ENCODE measurements at regions not wholly inside any gene's neighbourhood (a gene's known extent, or its start where the extent isn't known, plus 50 kb on each side); places are given as distances from the start of the nearest gene placed in this dataset.

DNA sequence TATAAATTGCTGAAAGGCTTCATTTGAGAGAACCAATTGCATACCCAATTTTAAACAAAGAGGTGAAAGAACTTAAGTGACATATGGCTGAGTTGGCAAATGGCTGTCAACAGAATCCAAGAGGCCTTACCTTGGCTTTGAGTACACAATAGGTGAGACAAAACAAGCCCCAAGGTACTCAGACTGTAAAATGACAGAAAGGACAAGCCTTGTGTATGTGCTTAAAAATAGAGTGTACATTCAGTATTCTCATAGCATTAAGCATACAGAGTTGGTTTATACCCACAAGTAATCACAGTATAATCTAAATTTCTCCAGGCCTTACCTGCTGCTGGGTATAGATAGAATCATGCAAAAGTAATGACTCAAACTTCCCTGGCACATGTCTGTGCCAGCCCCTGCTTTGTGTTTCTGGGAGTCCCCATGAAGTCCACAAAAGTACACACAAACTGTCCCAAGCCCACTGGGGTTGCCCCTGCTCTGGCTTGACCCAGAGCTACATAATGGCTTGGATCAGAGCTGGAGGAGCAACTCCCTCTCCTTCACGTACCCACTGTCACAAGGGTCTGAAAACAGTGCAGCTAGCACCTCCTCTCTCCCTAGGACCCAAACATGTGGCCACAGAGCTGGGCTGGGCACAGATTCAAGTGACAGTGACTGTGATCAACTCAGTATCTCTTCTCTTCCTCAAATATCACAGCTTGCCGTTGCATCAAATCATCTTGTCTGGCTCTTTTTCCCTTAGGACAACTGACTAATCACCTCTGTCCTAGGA is 250.8 kb downstream of the ENC1 start:
- H4K5ac ChIP-seq (ENCODE audit: insufficient read length, low read depth, low read length): no peak overlapping the region
- H2BK5ac ChIP-seq (ENCODE audit: low read depth, low read length): no peak overlapping the region
- no peak overlapping the region for H2AK5ac ChIP-seq (ENCODE audit: low read depth, low read length)
- H3K18ac ChIP-seq (ENCODE audit: extremely low read depth, low read length): no peak overlapping the region
- WGBS, 2 experiments (ENCODE audit: extremely low coverage in 1 of 2, insufficient coverage in 1 of 2, insufficient read length in 1 of 2, insufficient replicate concordance in 2 of 2, low coverage in 1 of 2, low lambda C conversion rate in 2 of 2, missing lambda C conversion rate in 1 of 2): 85% methylated on average over 2 of the region's 2 CpGs; no CpG with 5 or more reads in 1 of the 2 experiments
- H3K36me3 ChIP-seq (ENCODE audit: control insufficient read depth in 2 of 4, insufficient read depth in 4 of 4, low read length in 3 of 4): no peaks in the 10 kb centered on the region
- TF ChIP-seq EGR1 (IDR thresholded peaks at IDR 0.05; ENCODE audit: borderline replicate concordance, low read depth, low read length) (no peak), BCL11A (IDR thresholded peaks at IDR 0.05; ENCODE audit: low read depth in 2 of 2, low read length in 2 of 2) (no peak)
- H3K4me1 ChIP-seq (replicated peaks in 1 of 4; ENCODE audit: control insufficient read depth in 3 of 4, insufficient read depth in 4 of 4, low read length in 3 of 4): peaks cover 0 to 1% (median under 1%) of the 10 kb centered on the region in 4 experiments; a peak in 3 of 7 replicates
- H4K91ac ChIP-seq (replicated peaks; ENCODE audit: insufficient read length, low read length): no peak overlapping the region
- no peak overlapping the region for H4K8ac ChIP-seq (ENCODE audit: extremely low read depth, insufficient read depth, low read length)
- DNase-seq (ENCODE audit: low read depth in 1 of 2, low spot score in 2 of 2): no peak
- H3K4me3 ChIP-seq (ENCODE audit: extremely low read depth in 1 of 4, insufficient read depth in 2 of 4, low read depth in 3 of 4, low read length in 4 of 4): no peak overlapping the region
- no peak overlapping the region for H2BK20ac ChIP-seq (ENCODE audit: low read length)
- H3K4me2 ChIP-seq (ENCODE audit: insufficient read depth in 1 of 2, low read depth in 2 of 2, low read length in 2 of 2): no peak overlapping the region
- no peak overlapping the region for H2BK120ac ChIP-seq (replicated peaks; ENCODE audit: low read depth, low read length)
- no peaks in the 10 kb centered on the region for H3K79me1 ChIP-seq (ENCODE audit: low read depth, low read length)
- no peak for FAIRE-seq
- ChIA-PET POLR2A (ENCODE audit: partially characterized antibody) (no interaction called here), CTCF (ENCODE audit: partially characterized antibody) (no interaction called here)
- H3K23ac ChIP-seq (ENCODE audit: insufficient read length): no peak overlapping the region
- no peak overlapping the region for H3K14ac ChIP-seq (ENCODE audit: insufficient read length)
- no peak overlapping the region for H2AFZ ChIP-seq (ENCODE audit: low read length)
- H3K9me3 ChIP-seq (ENCODE audit: insufficient read depth in 2 of 2, low read depth in 1 of 2, low read length in 1 of 2): no peaks in the 10 kb centered on the region
- H3K4ac ChIP-seq (replicated peaks; ENCODE audit: insufficient read length, low read depth, low read length): no peak overlapping the region
- H3K79me2 ChIP-seq (ENCODE audit: control insufficient read depth in 1 of 2, insufficient read depth in 2 of 2, low read length in 2 of 2): no peaks in the 10 kb centered on the region
- no peak overlapping the region for H3K56ac ChIP-seq (replicated peaks; ENCODE audit: insufficient read length, low read depth, low read length)
- H3K9ac ChIP-seq (replicated peaks in 1 of 4; ENCODE audit: extremely low read depth in 1 of 4, low read depth in 3 of 4, low read length in 3 of 4): no peak overlapping the region
- no peaks in the 10 kb centered on the region for H3K23me2 ChIP-seq (ENCODE audit: low read depth, low read length)
- peaks cover 0 to under 1% of the 10 kb centered on the region in 2 experiments for H4K20me1 ChIP-seq (replicated peaks in 1 of 2; ENCODE audit: control insufficient read depth in 1 of 2, insufficient read depth in 2 of 2, low read length in 2 of 2)
- no peak overlapping the region for H3K27ac ChIP-seq (ENCODE audit: low read depth, low read length)
- H2BK12ac ChIP-seq (ENCODE audit: low read depth, low read length): no peak overlapping the region
- H3K27me3 ChIP-seq (replicated peaks in 1 of 4; ENCODE audit: control insufficient read depth in 3 of 4, extremely low read depth in 1 of 4, insufficient read depth in 3 of 4, low read length in 3 of 4): peaks cover 0 to 12% (median 7%) of the 10 kb centered on the region in 4 experiments; a peak in 4 of 7 replicates
- H2BK15ac ChIP-seq (ENCODE audit: low read length): no peak overlapping the region
